Cardiac fibroblast (primary cell): ENCODE measurements at regions not wholly inside any gene's neighbourhood (a gene's known extent, or its start where the extent isn't known, plus 50 kb on each side); places are given as distances from the start of the nearest gene placed in this dataset.

Source experiments
- DNase-seq, 2 donors: peaks; one replicate each; pipeline versions ENCODE4 v3.0.0 to v3.0.0-alpha.2; 2010; ENCODE audit warnings: low read depth in 2 of 2
- H3K4me3 ChIP-seq, 2 donors: replicated peaks in 1 of 2; 1 replicate in 1 of 2; 2 replicates in 1 of 2; pipeline ENCODE4 v1.5.1; 2011; ENCODE audit warnings: low read depth in 2 of 2, low read length in 2 of 2, mild to moderate bottlenecking in 2 of 2, moderate library complexity in 1 of 2
- TF ChIP-seq, protein P1 (sequence below): IDR thresholded peaks from one replicate; pipeline ENCODE4 v1.5.1; 2011; ENCODE audit warnings: low read depth, mild to moderate bottlenecking, low read length, inconsistent platforms

DNA sequence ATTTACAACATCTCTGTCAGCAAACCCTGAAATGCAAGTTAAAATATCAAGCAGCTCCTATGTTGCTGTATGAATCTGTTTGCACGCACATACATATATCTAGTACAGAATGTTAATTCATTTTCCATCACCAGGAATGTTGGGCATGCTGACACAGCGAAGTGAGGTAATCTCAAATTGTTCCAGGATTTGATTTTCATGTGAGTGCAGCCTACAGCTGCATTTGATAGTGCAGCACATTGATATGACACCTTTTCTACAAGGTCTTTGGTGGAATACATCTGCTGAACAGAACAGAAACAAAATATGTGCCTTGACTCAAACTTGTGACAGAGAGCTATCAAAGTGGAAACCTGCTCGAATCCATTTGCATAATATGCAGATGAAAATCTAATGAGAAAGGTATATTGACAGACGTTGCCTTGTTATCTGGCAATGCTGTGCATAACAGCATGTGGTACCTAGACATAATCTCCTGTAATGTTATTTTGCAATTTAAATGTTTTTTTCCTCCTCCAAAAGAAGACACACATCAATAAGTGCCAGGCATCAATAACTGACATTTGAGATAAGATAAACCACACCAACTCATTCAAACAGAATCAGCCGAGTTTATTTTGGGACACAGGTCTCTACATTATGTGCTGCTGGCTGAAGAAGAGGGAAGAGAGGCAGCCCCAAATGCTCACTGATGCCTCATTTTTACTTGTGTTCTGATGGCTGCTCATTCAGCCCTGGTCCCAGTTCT, 512.2 kb downstream of the ZNF608 start:
- DNase-seq, result no peak
- no peak overlapping the region for H3K4me3 ChIP-seq
- TF ChIP-seq, protein P1, sequence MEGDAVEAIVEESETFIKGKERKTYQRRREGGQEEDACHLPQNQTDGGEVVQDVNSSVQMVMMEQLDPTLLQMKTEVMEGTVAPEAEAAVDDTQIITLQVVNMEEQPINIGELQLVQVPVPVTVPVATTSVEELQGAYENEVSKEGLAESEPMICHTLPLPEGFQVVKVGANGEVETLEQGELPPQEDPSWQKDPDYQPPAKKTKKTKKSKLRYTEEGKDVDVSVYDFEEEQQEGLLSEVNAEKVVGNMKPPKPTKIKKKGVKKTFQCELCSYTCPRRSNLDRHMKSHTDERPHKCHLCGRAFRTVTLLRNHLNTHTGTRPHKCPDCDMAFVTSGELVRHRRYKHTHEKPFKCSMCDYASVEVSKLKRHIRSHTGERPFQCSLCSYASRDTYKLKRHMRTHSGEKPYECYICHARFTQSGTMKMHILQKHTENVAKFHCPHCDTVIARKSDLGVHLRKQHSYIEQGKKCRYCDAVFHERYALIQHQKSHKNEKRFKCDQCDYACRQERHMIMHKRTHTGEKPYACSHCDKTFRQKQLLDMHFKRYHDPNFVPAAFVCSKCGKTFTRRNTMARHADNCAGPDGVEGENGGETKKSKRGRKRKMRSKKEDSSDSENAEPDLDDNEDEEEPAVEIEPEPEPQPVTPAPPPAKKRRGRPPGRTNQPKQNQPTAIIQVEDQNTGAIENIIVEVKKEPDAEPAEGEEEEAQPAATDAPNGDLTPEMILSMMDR, result no peak

DNA sequence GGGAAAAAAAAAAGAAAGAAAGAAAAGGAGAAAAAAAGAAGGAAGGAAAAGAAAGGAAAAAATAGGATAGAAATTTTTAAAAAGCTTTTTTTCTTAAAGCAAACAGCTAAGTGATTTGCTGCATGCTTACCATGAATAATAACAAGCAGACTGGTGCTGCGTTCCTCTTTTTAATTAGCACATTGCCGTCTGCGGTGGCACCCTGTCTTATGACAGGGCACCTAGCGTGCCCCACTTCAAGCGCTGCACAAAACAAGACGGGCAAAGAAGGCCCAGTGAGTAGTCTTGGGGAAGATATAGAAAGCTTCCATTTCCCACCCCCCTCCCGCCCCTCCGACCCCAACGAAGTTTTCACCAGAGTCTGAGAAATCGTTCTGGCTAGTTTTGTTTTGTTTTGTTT, 513.9 kb downstream of the ZNF608 start:
- no peak for DNase-seq
- no peak overlapping the region for H3K4me3 ChIP-seq
- TF ChIP-seq, protein P1, result no peak

DNA sequence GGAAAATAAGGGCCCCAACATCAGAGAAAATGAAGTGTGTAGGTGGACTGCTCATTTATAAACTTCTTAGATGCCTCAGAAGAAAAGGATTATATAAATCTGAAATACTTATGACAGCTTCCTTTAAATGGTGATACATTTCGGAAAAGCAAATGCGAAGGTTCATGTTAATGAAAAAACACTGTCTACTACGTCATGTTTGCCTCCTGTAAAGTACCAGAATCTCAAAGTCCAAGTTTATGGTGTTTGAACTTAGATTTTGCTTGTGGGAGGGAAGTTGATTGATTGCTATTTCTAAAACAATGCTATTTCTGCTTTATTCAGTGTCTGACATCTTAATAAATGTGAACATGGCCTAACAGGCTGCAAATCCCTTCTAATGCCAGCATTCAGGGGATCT, 514.6 kb downstream of the ZNF608 start:
- no peak for DNase-seq
- H3K4me3 ChIP-seq, result no peak overlapping the region
- TF ChIP-seq, protein P1, result no peak

DNA sequence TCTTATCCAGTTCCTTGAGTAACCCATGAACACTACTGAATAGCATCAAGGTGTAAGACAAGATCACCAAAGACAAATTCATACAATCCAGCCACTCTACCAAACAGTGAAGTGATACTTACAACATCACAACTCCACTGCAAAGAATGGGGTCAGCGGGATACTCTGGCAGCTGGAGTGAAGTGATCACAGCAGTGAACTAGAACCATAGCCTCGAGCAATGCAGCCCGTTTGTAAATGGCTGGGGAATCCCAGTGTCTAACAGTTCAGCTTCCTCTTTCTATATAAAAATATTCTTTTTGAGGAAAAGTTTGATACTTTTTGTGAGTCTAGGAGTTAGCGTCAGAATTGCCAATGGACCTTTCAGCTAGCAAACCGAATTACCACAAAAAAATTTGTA, 515.2 kb downstream of the ZNF608 start:
- TF ChIP-seq, protein P1, result no peak
- no peak for DNase-seq

DNA sequence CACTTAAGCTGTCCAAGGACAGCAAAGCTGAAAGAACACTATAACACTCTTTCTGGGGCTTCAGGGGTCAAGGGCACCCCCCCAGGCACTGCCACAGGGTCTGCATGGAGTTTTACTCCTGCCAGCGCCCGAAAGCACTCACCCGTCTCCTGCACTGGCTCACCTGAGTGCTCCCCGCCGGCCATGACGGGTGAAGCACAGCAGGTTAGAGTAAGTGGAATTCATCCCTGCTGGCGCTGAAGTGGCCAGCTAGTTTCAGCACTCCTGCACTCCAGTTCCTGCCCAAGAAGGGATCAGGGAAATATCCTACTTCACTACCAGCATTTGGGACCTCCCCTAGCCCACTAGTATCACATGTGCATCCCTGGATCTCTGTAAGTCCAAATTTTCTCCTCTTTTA, 516.0 kb downstream of the ZNF608 start:
- H3K4me3 ChIP-seq, result no peak overlapping the region
- TF ChIP-seq, protein P1, result no peak
- DNase-seq, result no peak

More for the DNA sequence above, 515.2 kb downstream of the ZNF608 start:
- no peak overlapping the region for H3K4me3 ChIP-seq

DNA sequence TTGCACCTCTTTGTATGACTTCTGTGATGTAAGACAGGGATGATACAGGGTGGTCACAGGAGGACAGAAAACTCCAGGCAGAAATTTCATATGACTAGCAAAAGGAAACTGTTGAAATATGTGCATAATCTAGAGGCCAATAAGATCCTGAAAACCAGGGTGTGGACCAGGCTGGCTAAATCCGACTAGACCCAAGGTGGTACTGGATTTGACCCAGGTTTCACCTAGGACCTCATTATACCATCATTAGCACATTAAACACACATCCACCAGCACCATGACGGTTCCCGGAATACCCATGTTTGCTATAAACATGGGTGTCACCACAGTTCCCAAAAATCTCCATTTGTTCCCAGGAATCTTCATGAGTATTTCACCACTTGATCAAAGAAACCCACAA, 517.1 kb downstream of the ZNF608 start:
- TF ChIP-seq, protein P1, result no peak
- DNase-seq, result no peak
- no peak overlapping the region for H3K4me3 ChIP-seq

DNA sequence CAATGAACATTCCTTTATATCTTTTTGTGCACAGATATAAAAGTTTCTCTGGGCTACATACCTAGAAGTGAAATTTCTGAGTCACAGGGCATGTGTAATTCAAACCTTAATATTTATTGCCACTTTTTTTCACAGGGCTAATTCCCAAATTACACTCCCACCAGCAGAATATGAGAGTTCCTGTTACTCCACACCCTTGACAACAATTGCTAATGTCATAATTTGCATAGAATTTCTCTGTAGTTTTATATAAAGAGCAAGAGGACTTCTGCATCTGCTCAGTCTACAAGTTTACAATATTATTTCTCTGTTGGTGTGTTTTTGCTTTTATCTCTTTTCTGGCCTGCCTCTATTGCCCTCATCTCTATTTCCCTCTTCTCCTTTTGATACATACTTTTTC, 518.5 kb downstream of the ZNF608 start:
- no peak for DNase-seq
- TF ChIP-seq, protein P1, result no peak
- no peak overlapping the region for H3K4me3 ChIP-seq
